ENCODE measurements at regions not wholly inside any gene's neighbourhood (a gene's known extent, or its start where the extent isn't known, plus 50 kb on each side); places are given as distances from the start of the nearest gene placed in this dataset.

DNA sequence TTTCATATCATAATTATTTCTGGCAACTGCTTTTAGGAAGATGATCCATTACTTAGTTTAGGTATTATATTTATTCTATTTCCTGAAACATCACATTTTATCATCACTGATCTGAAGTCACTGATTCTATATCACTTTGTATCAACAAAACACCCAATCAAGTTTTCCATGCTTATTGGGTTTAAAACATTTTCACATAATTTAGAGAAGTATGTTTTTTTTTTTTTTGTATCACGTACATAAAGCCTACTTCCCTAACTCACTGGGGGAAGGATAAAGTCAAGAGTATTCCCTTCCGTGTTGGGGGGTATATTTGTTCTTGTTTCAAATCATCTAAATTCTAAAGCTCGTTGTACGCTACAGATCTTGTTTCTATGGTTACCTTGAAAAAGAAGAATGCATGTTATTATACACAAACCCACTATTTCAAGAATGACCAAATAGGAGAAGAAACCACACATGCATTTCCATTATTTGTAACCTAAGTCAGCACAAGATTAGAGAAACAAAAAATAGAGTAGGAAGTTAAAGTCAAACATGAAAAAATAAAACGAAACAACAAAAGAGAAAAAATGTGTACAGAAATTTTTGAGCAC, 637.2 kb upstream of the MIR17HG start (continued):
- TF ChIP-seq, protein P1, sequence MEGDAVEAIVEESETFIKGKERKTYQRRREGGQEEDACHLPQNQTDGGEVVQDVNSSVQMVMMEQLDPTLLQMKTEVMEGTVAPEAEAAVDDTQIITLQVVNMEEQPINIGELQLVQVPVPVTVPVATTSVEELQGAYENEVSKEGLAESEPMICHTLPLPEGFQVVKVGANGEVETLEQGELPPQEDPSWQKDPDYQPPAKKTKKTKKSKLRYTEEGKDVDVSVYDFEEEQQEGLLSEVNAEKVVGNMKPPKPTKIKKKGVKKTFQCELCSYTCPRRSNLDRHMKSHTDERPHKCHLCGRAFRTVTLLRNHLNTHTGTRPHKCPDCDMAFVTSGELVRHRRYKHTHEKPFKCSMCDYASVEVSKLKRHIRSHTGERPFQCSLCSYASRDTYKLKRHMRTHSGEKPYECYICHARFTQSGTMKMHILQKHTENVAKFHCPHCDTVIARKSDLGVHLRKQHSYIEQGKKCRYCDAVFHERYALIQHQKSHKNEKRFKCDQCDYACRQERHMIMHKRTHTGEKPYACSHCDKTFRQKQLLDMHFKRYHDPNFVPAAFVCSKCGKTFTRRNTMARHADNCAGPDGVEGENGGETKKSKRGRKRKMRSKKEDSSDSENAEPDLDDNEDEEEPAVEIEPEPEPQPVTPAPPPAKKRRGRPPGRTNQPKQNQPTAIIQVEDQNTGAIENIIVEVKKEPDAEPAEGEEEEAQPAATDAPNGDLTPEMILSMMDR (IDR thresholded peaks at IDR 0.05): no peak
- TF ChIP-seq, protein P2, sequence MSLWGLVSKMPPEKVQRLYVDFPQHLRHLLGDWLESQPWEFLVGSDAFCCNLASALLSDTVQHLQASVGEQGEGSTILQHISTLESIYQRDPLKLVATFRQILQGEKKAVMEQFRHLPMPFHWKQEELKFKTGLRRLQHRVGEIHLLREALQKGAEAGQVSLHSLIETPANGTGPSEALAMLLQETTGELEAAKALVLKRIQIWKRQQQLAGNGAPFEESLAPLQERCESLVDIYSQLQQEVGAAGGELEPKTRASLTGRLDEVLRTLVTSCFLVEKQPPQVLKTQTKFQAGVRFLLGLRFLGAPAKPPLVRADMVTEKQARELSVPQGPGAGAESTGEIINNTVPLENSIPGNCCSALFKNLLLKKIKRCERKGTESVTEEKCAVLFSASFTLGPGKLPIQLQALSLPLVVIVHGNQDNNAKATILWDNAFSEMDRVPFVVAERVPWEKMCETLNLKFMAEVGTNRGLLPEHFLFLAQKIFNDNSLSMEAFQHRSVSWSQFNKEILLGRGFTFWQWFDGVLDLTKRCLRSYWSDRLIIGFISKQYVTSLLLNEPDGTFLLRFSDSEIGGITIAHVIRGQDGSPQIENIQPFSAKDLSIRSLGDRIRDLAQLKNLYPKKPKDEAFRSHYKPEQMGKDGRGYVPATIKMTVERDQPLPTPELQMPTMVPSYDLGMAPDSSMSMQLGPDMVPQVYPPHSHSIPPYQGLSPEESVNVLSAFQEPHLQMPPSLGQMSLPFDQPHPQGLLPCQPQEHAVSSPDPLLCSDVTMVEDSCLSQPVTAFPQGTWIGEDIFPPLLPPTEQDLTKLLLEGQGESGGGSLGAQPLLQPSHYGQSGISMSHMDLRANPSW (CRISPR knock-in tag; conservative IDR thresholded peaks at IDR 0.05; ENCODE audit: low read depth): no peak
- no peak for TF ChIP-seq NR2C2 (CRISPR knock-in tag; IDR thresholded peaks at IDR 0.05)
- TF ChIP-seq, protein P3, sequence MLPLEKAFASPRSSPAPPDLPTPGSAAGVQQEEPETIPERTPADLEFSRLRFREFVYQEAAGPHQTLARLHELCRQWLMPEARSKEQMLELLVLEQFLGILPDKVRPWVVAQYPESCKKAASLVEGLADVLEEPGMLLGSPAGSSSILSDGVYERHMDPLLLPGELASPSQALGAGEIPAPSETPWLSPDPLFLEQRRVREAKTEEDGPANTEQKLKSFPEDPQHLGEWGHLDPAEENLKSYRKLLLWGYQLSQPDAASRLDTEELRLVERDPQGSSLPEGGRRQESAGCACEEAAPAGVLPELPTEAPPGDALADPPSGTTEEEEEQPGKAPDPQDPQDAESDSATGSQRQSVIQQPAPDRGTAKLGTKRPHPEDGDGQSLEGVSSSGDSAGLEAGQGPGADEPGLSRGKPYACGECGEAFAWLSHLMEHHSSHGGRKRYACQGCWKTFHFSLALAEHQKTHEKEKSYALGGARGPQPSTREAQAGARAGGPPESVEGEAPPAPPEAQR (CRISPR knock-in tag; IDR thresholded peaks at IDR 0.05): no peak

DNA sequence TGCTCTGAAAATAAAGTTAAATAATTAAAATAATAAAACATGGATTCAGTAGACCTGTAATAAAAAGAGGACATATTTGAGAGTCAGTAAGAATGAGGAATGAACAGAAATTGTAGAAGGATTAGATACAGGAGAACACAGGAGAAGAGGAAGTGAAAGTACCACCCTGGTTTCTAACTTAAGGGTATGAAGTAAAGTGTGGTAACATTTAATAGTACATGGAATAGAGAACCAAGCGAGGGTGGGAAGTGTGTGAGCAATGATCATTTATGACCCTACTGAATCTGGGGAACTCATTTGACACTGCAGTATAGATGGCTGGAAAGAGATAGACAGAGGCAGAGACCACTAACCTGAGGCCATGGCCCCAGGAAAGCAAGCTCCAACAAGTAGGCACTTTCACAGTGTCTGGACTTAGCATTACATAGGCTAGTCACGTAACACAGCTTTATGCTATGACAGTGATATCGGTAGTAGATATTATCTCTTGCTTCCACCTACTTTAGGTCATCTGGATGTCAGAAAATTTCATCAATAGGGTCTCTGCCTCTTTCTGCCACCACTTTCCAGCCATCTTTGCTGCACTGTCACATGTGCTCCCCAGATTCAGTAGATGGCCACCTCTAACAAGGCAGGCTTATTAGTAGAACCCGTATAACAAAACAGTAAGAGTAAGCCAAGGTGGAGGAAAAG, 633.9 kb upstream of the MIR17HG start:
- Mint-ChIP-seq H3K4me1 (peaks cover 13% of the 10 kb centered on the region), H3K36me3 (no peaks in the 10 kb centered on the region), H3K9me3 (no peaks in the 10 kb centered on the region), H3K4me3 (no peak overlapping the region), H3K27ac (no peak overlapping the region), H3K27me3 (ENCODE audit: low read depth) (no peaks in the 10 kb centered on the region)
- ChIA-PET POLR2A (no interaction called here), CTCF (no interaction called here)
- ATAC-seq: no peak
- no peak for DNase-seq (ENCODE audit: low spot score)
- TF ChIP-seq, protein P4, sequence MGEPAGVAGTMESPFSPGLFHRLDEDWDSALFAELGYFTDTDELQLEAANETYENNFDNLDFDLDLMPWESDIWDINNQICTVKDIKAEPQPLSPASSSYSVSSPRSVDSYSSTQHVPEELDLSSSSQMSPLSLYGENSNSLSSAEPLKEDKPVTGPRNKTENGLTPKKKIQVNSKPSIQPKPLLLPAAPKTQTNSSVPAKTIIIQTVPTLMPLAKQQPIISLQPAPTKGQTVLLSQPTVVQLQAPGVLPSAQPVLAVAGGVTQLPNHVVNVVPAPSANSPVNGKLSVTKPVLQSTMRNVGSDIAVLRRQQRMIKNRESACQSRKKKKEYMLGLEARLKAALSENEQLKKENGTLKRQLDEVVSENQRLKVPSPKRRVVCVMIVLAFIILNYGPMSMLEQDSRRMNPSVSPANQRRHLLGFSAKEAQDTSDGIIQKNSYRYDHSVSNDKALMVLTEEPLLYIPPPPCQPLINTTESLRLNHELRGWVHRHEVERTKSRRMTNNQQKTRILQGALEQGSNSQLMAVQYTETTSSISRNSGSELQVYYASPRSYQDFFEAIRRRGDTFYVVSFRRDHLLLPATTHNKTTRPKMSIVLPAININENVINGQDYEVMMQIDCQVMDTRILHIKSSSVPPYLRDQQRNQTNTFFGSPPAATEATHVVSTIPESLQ (CRISPR knock-in tag; IDR thresholded peaks at IDR 0.05): no peak
- no peak for TF ChIP-seq JUN (CRISPR knock-in tag; IDR thresholded peaks at IDR 0.05)
- TF ChIP-seq, protein P5, sequence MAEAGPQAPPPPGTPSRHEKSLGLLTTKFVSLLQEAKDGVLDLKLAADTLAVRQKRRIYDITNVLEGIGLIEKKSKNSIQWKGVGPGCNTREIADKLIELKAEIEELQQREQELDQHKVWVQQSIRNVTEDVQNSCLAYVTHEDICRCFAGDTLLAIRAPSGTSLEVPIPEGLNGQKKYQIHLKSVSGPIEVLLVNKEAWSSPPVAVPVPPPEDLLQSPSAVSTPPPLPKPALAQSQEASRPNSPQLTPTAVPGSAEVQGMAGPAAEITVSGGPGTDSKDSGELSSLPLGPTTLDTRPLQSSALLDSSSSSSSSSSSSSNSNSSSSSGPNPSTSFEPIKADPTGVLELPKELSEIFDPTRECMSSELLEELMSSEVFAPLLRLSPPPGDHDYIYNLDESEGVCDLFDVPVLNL (CRISPR knock-in tag; IDR thresholded peaks at IDR 0.05; ENCODE audit: borderline replicate concordance, low read depth): no peak
- TF ChIP-seq, protein P6, sequence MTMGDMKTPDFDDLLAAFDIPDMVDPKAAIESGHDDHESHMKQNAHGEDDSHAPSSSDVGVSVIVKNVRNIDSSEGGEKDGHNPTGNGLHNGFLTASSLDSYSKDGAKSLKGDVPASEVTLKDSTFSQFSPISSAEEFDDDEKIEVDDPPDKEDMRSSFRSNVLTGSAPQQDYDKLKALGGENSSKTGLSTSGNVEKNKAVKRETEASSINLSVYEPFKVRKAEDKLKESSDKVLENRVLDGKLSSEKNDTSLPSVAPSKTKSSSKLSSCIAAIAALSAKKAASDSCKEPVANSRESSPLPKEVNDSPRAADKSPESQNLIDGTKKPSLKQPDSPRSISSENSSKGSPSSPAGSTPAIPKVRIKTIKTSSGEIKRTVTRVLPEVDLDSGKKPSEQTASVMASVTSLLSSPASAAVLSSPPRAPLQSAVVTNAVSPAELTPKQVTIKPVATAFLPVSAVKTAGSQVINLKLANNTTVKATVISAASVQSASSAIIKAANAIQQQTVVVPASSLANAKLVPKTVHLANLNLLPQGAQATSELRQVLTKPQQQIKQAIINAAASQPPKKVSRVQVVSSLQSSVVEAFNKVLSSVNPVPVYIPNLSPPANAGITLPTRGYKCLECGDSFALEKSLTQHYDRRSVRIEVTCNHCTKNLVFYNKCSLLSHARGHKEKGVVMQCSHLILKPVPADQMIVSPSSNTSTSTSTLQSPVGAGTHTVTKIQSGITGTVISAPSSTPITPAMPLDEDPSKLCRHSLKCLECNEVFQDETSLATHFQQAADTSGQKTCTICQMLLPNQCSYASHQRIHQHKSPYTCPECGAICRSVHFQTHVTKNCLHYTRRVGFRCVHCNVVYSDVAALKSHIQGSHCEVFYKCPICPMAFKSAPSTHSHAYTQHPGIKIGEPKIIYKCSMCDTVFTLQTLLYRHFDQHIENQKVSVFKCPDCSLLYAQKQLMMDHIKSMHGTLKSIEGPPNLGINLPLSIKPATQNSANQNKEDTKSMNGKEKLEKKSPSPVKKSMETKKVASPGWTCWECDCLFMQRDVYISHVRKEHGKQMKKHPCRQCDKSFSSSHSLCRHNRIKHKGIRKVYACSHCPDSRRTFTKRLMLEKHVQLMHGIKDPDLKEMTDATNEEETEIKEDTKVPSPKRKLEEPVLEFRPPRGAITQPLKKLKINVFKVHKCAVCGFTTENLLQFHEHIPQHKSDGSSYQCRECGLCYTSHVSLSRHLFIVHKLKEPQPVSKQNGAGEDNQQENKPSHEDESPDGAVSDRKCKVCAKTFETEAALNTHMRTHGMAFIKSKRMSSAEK (CRISPR knock-in tag; IDR thresholded peaks at IDR 0.05; ENCODE audit: borderline replicate concordance): no peak
- TF ChIP-seq, protein P7, sequence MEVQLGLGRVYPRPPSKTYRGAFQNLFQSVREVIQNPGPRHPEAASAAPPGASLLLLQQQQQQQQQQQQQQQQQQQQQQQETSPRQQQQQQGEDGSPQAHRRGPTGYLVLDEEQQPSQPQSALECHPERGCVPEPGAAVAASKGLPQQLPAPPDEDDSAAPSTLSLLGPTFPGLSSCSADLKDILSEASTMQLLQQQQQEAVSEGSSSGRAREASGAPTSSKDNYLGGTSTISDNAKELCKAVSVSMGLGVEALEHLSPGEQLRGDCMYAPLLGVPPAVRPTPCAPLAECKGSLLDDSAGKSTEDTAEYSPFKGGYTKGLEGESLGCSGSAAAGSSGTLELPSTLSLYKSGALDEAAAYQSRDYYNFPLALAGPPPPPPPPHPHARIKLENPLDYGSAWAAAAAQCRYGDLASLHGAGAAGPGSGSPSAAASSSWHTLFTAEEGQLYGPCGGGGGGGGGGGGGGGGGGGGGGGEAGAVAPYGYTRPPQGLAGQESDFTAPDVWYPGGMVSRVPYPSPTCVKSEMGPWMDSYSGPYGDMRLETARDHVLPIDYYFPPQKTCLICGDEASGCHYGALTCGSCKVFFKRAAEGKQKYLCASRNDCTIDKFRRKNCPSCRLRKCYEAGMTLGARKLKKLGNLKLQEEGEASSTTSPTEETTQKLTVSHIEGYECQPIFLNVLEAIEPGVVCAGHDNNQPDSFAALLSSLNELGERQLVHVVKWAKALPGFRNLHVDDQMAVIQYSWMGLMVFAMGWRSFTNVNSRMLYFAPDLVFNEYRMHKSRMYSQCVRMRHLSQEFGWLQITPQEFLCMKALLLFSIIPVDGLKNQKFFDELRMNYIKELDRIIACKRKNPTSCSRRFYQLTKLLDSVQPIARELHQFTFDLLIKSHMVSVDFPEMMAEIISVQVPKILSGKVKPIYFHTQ (CRISPR knock-in tag; IDR thresholded peaks at IDR 0.05): no peak
- no peak for TF ChIP-seq ZNF138 (CRISPR knock-in tag; conservative IDR thresholded peaks at IDR 0.05)
- TF ChIP-seq, protein P8, sequence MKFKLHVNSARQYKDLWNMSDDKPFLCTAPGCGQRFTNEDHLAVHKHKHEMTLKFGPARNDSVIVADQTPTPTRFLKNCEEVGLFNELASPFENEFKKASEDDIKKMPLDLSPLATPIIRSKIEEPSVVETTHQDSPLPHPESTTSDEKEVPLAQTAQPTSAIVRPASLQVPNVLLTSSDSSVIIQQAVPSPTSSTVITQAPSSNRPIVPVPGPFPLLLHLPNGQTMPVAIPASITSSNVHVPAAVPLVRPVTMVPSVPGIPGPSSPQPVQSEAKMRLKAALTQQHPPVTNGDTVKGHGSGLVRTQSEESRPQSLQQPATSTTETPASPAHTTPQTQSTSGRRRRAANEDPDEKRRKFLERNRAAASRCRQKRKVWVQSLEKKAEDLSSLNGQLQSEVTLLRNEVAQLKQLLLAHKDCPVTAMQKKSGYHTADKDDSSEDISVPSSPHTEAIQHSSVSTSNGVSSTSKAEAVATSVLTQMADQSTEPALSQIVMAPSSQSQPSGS (CRISPR knock-in tag; IDR thresholded peaks at IDR 0.05; ENCODE audit: borderline replicate concordance, low read depth): no peak
- TF ChIP-seq, protein P9, sequence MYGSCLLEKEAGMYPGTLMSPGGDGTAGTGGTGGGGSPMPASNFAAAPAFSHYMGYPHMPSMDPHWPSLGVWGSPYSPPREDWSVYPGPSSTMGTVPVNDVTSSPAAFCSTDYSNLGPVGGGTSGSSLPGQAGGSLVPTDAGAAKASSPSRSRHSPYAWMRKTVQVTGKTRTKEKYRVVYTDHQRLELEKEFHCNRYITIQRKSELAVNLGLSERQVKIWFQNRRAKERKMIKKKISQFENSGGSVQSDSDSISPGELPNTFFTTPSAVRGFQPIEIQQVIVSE (CRISPR knock-in tag; IDR thresholded peaks at IDR 0.05; ENCODE audit: borderline replicate concordance): no peak
- no peak for TF ChIP-seq MXD4 (CRISPR knock-in tag; IDR thresholded peaks at IDR 0.05; ENCODE audit: borderline replicate concordance)
- no peak for TF ChIP-seq RELA (CRISPR knock-in tag; IDR thresholded peaks at IDR 0.05; ENCODE audit: borderline replicate concordance)
